HG02884 (cell line): ENCODE measurements at regions not wholly inside any gene's neighbourhood (a gene's known extent, or its start where the extent isn't known, plus 50 kb on each side); places are given as distances from the start of the nearest gene placed in this dataset.

ENCODE experiments used
- ATAC-seq: cut with Tn5 transposase; IDR thresholded peaks from one replicate; pipeline ENCODE4 v1.9.1; 2021; ENCODE audit warnings: mild to moderate bottlenecking, moderate library complexity; ENCODE audit not compliant: unreplicated experiment

DNA sequence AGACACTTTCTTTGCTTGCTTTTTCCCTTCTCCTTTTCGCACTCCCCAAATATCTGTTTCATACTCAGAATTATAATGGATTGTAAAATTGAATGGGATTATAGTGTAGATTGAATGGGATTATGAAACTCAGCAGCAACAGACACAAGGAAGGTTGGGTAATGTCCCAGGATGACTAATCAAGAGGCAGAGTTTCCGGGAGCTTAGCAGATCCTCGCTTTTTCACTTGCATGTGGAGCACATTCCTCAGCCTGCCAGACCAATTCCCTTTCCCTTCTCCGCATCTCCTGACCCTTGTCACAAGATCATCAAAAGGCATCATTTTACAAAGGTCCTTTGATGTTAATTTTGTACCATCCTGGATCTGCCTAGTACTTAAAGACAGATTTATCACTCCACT lies 55.1 kb upstream of the SLC1A1 start:
- no peak for ATAC-seq

DNA sequence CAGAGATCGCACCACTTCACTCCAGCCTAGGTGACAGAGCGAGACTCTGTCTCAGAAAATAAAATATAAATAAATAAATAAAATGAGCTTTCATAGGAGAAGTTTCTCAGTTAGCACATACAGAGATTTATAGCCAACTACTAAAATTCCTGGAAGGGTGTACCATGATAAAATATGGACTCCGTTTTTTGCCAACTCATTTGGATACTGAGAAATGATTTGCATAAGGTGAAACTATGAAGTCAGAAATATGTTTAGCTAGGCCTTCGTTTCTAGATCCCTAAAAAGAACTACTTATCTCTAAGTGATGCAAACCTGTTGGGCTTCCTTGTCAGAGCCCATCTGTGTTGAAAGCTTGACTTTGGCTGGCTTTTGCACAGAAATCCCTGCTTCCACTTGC lies 56.9 kb upstream of the SLC1A1 start:
- no peak for ATAC-seq

DNA sequence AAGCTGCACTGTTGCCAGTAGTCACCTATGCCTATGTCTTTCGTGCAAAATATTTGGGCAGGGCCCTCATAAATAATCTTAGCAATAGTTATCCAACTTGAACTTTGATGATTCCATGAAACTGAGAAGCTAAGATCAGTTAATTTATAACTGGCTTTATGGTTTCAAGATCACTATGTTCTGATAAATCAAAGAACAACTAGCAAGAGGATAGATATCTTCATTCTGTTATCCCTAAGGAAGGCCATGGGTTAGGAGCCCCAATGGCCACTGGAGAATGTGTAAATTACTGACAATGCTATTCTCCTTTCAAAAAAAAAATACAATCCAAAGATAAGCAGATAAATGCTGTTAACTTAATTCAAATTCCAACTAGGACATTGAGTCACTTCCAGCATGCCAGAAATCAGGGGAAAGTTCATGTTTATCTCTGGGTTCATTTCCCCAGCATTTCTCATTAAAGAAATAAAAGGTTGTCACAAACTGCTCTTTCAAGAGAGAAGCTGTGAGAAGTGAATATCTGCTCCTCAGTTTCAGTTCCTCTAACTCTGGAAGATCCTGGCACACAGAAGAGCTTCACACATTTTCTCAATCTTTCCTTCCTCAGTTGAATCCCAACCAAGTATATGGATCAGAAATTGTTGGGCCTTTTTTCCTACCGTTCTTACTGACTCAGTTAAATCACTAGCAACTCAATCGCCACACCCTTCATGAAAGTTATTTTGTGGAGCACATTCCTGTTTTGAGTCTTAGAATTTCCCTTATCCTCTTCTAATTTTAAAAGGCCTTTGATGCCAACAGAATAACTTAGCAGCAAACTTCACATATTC lies 59.6 kb upstream of the SLC1A1 start:
- no peak for ATAC-seq

- ATAC-seq: no peak
Measured at GRCh38 chr9:4425319-4426045, 64.8 kb upstream of the SLC1A1 start.

- no peak for ATAC-seq
Measured at GRCh38 chr9:4424891-4425290, 65.4 kb upstream of the SLC1A1 start.

DNA sequence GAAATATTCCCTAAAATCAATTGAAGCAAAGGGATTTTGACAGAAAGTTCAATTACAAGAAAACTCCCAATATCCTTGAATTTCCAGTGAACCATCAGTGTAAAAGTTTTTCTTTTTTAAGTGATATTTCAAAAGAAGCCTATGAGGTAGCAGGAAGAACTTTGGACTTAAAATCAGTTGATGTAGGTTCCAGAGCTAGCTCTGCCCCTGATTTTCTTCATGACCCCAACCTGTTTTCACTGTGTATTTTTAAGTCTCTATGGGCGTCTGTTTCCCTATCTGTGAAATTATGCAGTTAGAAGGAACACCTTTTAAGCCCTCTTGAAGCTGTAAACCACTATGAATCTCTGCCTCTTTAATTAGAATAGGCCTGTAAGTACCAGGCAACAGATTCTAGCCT lies 66.2 kb upstream of the SLC1A1 start:
- no peak for ATAC-seq

GRCh38 chr9:4423207-4423610 lies 67.1 kb upstream of the SLC1A1 start:
- no peak for ATAC-seq

GRCh38 chr9:4422495-4422894 lies 67.8 kb upstream of the SLC1A1 start:
- peak; percentile 69 for ATAC-seq

DNA sequence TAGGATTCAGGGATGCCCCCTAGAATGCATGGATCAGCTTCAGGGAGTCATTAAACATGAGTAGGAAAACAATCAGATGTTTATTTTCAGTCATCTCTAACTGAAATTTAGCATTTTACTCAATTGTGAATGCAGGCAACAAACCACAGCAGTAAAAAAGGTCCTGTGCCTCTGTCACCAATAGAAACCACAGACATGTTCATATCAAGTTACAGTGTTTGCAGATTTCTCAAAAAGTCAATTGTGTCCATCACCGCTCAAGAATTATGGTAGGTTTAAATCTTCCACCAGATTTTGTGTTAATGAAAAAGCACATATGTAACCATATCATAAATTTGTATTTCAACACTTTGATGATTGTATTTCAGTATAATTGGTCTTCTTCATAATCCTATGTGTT lies 68.4 kb upstream of the SLC1A1 start:
- no peak for ATAC-seq

DNA sequence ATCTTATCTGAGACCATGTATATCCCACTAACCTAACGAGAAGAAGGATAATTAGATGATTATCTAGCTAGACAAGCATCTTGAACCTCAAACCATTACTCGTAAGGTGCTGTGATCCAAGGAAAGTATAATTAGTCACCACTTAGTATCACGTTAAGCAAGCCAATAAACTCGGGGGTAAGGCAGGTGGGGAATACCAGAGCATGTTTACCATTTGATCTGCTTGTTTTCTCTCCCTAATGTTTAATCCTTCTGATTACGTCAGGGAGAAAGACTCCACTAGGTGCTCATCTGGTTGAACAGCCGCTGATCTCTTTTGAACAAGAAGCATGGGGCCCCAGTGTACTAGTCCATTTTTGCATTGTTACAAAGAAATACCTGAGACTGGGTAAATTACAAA lies 69.9 kb upstream of the SLC1A1 start:
- no peak for ATAC-seq

DNA sequence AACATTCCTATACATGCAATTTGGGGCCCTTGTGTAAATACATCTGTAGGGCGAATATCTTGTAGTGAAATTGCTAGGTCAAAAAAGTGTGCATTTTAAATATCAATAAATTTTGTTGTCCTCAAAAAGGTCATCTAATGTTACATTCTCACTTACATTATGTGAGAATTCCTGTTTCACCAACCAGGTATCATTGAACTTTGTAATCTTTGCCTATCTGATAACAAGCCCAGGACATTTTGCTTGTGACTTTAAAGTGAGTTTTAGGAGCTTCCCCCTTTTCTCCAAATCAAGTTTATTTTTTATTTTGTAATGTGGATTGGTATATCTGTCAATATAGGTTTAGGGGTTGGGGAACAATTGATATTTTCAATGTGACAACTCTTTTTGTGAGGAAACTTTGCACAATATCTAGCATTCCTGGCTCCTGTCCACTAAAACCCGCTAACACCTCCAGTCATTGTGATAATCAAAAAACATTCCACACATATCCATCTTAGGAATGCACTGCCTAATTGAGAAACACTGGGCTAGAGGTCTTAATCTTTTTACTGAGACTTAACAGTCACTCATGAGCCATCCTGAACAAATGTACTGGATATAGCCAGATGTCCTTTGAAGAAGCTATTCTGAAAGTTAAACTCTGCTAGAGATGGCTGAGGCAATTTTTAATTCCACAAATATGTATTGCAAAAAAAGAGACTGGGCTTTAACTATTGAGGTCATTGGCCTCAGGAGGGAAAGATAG lies 72.5 kb upstream of the SLC1A1 start:
- no peak for ATAC-seq

DNA sequence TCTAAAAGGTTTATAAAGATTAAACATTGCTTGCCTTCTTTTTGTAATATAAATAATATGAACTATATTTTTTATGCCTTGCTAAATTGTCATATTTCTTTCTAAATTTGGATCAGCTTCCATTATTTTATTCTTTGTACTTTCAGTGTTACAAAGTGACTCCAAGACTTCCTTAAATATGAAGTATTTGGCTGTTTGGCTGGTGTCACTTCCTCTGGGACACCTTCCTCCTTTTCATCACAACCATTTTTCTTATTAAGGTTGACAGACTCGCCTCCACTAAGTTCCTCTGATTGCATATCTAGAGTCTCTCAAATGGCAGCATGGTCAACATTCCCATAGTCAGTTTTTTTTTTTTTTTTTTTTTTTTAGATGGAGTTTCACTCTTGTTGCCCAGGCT lies 73.8 kb upstream of the SLC1A1 start:
- no peak for ATAC-seq

GRCh38 chr9:4415281-4415680 lies 75.0 kb upstream of the SLC1A1 start:
- ATAC-seq: no peak

DNA sequence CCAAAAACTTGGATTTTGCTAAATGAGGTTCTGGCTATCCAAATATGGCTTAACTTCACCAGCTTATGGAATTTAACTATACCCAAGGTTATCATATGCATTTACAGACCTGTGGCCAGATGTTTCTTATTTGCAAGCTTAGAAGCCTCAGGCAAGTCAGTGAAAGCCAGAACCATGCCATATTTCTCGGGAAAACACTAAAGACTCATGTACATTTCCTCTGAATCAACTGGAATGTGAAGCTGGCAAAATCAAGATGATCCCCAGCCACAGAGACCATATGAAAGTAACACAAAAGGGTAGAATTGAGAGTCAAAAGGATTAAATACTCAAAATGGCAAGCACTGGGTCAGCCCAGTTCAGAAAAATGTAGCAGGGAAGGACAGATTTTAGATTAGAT lies 76.4 kb upstream of the SLC1A1 start:
- no peak for ATAC-seq

DNA sequence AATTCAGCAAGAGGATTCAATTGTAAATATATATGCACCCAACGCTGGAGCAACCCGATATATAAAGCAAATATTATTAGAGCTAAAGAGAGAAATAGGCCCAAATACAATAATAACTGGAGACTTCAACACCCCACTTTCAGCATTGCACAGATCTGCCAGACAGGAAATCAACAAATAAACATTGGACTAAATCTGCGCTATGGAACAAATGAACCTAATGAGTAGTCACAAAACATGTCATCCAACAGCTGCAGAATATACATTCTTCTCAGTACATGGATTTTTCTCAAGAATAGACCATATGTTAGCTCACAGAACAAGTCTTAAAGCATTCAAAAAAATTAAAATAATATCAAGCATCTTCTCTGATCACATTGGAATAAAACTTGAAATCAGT lies 86.1 kb upstream of the SLC1A1 start:
- no peak for ATAC-seq

GRCh38 chr9:4402501-4402900 lies 87.8 kb upstream of the SLC1A1 start:
- ATAC-seq: no peak

DNA sequence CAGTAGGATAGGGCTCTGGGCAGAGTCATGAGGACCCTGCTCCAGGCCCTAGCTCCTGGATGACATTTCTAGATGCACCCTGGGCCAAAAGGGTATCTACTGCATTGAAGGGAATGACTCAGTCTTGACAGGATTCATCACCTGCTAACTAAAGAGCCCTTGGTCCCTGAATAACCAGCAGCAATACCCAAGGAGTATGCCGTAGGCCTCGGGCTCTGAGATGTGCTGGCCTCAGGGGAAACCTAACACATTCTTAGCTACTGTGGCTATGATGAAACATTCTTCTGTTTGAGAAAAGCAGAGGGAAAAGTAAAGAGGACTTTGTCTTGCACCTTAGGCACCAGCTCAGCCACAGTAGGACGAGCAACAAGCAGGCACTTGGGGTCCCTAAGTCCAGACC lies 89.5 kb upstream of the SLC1A1 start:
- no peak for ATAC-seq

GRCh38 chr9:4397917-4398316 lies 92.4 kb upstream of the SLC1A1 start:
- no peak for ATAC-seq

DNA sequence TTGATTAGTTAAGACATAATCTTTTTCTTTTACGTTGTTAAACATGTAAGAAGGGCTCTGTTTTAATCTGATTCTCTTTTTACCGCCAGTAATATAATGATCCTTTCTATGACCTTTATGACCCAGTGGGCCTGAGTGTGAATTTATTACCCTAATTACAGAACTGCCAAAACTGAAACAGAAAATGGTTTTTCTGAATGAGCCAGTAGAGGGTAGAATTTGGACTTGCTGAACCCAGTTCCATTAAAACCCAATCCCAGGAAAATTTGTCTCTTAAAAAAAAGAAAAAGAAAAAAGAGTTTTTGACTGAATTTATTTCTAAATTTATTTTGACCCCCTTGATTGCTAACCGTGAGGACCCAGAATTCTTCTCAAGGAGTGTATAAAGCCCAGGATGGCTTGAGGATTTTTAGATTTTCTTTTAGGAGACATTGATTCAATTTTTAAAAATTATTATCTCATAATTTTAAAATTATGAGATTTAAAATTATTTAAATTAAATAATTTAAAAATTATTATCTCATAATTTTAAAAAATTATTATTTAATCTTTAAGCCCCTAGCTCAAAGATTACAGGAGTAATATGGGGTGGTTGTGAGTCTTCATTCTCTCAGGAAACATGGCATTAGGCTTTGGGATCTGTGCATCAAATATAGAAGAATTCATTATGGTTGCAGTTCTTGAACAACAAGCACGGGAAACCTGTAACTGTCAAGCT lies 94.1 kb upstream of the GLIS3 start:
- no peak for ATAC-seq

GRCh38 chr9:4389755-4390154 lies 89.9 kb upstream of the GLIS3 start:
- no peak for ATAC-seq

- no peak for ATAC-seq
Measured at GRCh38 chr9:4389003-4389402, 89.1 kb upstream of the GLIS3 start.
